ENCODE measurements at regions not wholly inside any gene's neighbourhood (a gene's known extent, or its start where the extent isn't known, plus 50 kb on each side); places are given as distances from the start of the nearest gene placed in this dataset.
A peak's percentile ranks its signal among the peaks of the same experiment; 100 is the strongest.

GRCh38 chr1:239805851-239806772 lies 285.6 kb upstream of the FMN2 start:
- H3K4ac ChIP-seq (ENCODE audit: low read depth, low read length): no peak overlapping the region
- H4K12ac ChIP-seq (ENCODE audit: low read depth, low read length): no peak overlapping the region
- H3K23ac ChIP-seq (ENCODE audit: low read length): no peak overlapping the region
- no peaks in the 10 kb centered on the region for H3K36me3 ChIP-seq (ENCODE audit: control insufficient read depth in 1 of 2, insufficient read depth in 2 of 2, low read length in 2 of 2)
- no peak overlapping the region for H3K18ac ChIP-seq (ENCODE audit: low read length)
- H4K8ac ChIP-seq (ENCODE audit: low read depth, low read length): no peak overlapping the region
- H3K79me2 ChIP-seq (ENCODE audit: control insufficient read depth, insufficient read depth, low read length, poor library complexity): no peaks in the 10 kb centered on the region
- no peak overlapping the region for H2BK5ac ChIP-seq (ENCODE audit: low read depth, low read length, poor library complexity)
- H3K9ac ChIP-seq (ENCODE audit: low read length): no peak overlapping the region
- peaks cover 7 to 13% of the 10 kb centered on the region in 2 experiments for H3K4me1 ChIP-seq (ENCODE audit: control insufficient read depth in 1 of 2, insufficient read depth in 2 of 2, low read length in 2 of 2)
- H2AK5ac ChIP-seq (ENCODE audit: low read length): no peak overlapping the region
- H2BK120ac ChIP-seq (ENCODE audit: insufficient read depth, low read length, poor library complexity): no peak overlapping the region
- H3K4me3 ChIP-seq (ENCODE audit: low read depth, low read length): no peak overlapping the region
- DNase-seq: no peak
- H4K91ac ChIP-seq (ENCODE audit: low read depth, low read length): no peak overlapping the region
- H2AFZ ChIP-seq (ENCODE audit: insufficient read depth, low read length, poor library complexity): no peak overlapping the region
- H2BK12ac ChIP-seq (ENCODE audit: low read length): no peak overlapping the region
- H3K79me1 ChIP-seq (ENCODE audit: low read length): no peaks in the 10 kb centered on the region
- H3K27me3 ChIP-seq (ENCODE audit: insufficient read depth, low read length): no peaks in the 10 kb centered on the region
- H3K9me3 ChIP-seq (ENCODE audit: insufficient read depth, low read depth, low read length): no peaks in the 10 kb centered on the region
- H3K4me2 ChIP-seq (ENCODE audit: low read length): no peak overlapping the region
- WGBS (ENCODE audit: extremely low coverage, insufficient coverage, insufficient read length): no CpG with 5 or more reads among the region's 10 CpGs
- H3K27ac ChIP-seq (ENCODE audit: low read depth, low read length): no peak overlapping the region
- no peak overlapping the region for H3K14ac ChIP-seq (ENCODE audit: low read length)

- Histone ChIP-seq H4K91ac (ENCODE audit: low read depth, low read length) (no peak overlapping the region), H2BK5ac (ENCODE audit: low read depth, low read length, poor library complexity) (no peak overlapping the region), H2AK5ac (ENCODE audit: low read length) (no peak overlapping the region), H3K4me3 (ENCODE audit: low read depth, low read length) (no peak overlapping the region), H3K9me3 (ENCODE audit: insufficient read depth, low read depth, low read length) (no peaks in the 10 kb centered on the region), H3K4ac (ENCODE audit: low read depth, low read length) (no peak overlapping the region), H4K12ac (ENCODE audit: low read depth, low read length) (no peak overlapping the region), H3K79me2 (ENCODE audit: control insufficient read depth, insufficient read depth, low read length, poor library complexity) (no peaks in the 10 kb centered on the region), H3K27ac (ENCODE audit: low read depth, low read length) (no peak overlapping the region), H3K36me3 (ENCODE audit: control insufficient read depth in 1 of 2, insufficient read depth in 2 of 2, low read length in 2 of 2) (no peaks in the 10 kb centered on the region), H2BK12ac (ENCODE audit: low read length) (no peak overlapping the region), H4K8ac (ENCODE audit: low read depth, low read length) (no peak overlapping the region), H2AFZ (ENCODE audit: insufficient read depth, low read length, poor library complexity) (no peak overlapping the region), H3K4me1 (ENCODE audit: control insufficient read depth in 1 of 2, insufficient read depth in 2 of 2, low read length in 2 of 2) (peaks cover 7 to 13% of the 10 kb centered on the region in 2 experiments), H3K14ac (ENCODE audit: low read length) (no peak overlapping the region), H3K23ac (ENCODE audit: low read length) (no peak overlapping the region), H3K27me3 (ENCODE audit: insufficient read depth, low read length) (no peaks in the 10 kb centered on the region), H3K18ac (ENCODE audit: low read length) (no peak overlapping the region), H3K4me2 (ENCODE audit: low read length) (no peak overlapping the region), H2BK120ac (ENCODE audit: insufficient read depth, low read length, poor library complexity) (no peak overlapping the region), H3K9ac (ENCODE audit: low read length) (no peak overlapping the region), H3K79me1 (ENCODE audit: low read length) (no peaks in the 10 kb centered on the region)
- WGBS (ENCODE audit: extremely low coverage, insufficient coverage, insufficient read length): no CpG with 5 or more reads among the region's 2 CpGs
- DNase-seq: no peak
Measured at GRCh38 chr1:239806897-239807296, 284.8 kb upstream of the FMN2 start.

- no peak overlapping the region for H4K91ac ChIP-seq (ENCODE audit: low read depth, low read length)
- no peak overlapping the region for H4K8ac ChIP-seq (ENCODE audit: low read depth, low read length)
- H3K36me3 ChIP-seq (ENCODE audit: control insufficient read depth in 1 of 2, insufficient read depth in 2 of 2, low read length in 2 of 2): no peaks in the 10 kb centered on the region
- H2BK120ac ChIP-seq (ENCODE audit: insufficient read depth, low read length, poor library complexity): no peak overlapping the region
- H3K4me2 ChIP-seq (ENCODE audit: low read length): no peak overlapping the region
- H3K18ac ChIP-seq (ENCODE audit: low read length): no peak overlapping the region
- H3K4ac ChIP-seq (ENCODE audit: low read depth, low read length): no peak overlapping the region
- no peaks in the 10 kb centered on the region for H3K79me2 ChIP-seq (ENCODE audit: control insufficient read depth, insufficient read depth, low read length, poor library complexity)
- H3K14ac ChIP-seq (ENCODE audit: low read length): no peak overlapping the region
- no peak overlapping the region for H3K23ac ChIP-seq (ENCODE audit: low read length)
- no peak overlapping the region for H2BK5ac ChIP-seq (ENCODE audit: low read depth, low read length, poor library complexity)
- no peak for DNase-seq
- H2AK5ac ChIP-seq (ENCODE audit: low read length): no peak overlapping the region
- no peaks in the 10 kb centered on the region for H3K9me3 ChIP-seq (ENCODE audit: insufficient read depth, low read depth, low read length)
- H2BK12ac ChIP-seq (ENCODE audit: low read length): no peak overlapping the region
- no peak overlapping the region for H4K12ac ChIP-seq (ENCODE audit: low read depth, low read length)
- H3K4me3 ChIP-seq (ENCODE audit: low read depth, low read length): no peak overlapping the region
- H3K4me1 ChIP-seq (ENCODE audit: control insufficient read depth in 1 of 2, insufficient read depth in 2 of 2, low read length in 2 of 2): peaks cover 7 to 13% of the 10 kb centered on the region in 2 experiments
- no peak overlapping the region for H3K9ac ChIP-seq (ENCODE audit: low read length)
- no peak overlapping the region for H3K27ac ChIP-seq (ENCODE audit: low read depth, low read length)
- no peaks in the 10 kb centered on the region for H3K27me3 ChIP-seq (ENCODE audit: insufficient read depth, low read length)
- no peaks in the 10 kb centered on the region for H3K79me1 ChIP-seq (ENCODE audit: low read length)
- no peak overlapping the region for H2AFZ ChIP-seq (ENCODE audit: insufficient read depth, low read length, poor library complexity)
Measured at GRCh38 chr1:239807361-239807760, 284.3 kb upstream of the FMN2 start.

GRCh38 chr1:239810061-239810481 lies 281.6 kb upstream of the FMN2 start:
- no peaks in the 10 kb centered on the region for H3K36me3 ChIP-seq (ENCODE audit: control insufficient read depth in 1 of 2, insufficient read depth in 2 of 2, low read length in 2 of 2)
- H3K4me2 ChIP-seq (ENCODE audit: low read length): peak overlapping the region; percentile 9
- no peaks in the 10 kb centered on the region for H3K9me3 ChIP-seq (ENCODE audit: insufficient read depth, low read depth, low read length)
- H3K4me1 ChIP-seq (ENCODE audit: control insufficient read depth in 1 of 2, insufficient read depth in 2 of 2, low read length in 2 of 2): peaks cover 4 to 7% of the 10 kb centered on the region in 2 experiments
- no peak overlapping the region for H3K23ac ChIP-seq (ENCODE audit: low read length)
- H3K4me3 ChIP-seq (ENCODE audit: low read depth, low read length): no peak overlapping the region
- H3K27ac ChIP-seq (ENCODE audit: low read depth, low read length): no peak overlapping the region
- H4K8ac ChIP-seq (ENCODE audit: low read depth, low read length): no peak overlapping the region
- no peak overlapping the region for H2BK5ac ChIP-seq (ENCODE audit: low read depth, low read length, poor library complexity)
- WGBS (ENCODE audit: extremely low coverage, insufficient coverage, insufficient read length): no CpG with 5 or more reads among the region's 8 CpGs
- H3K79me1 ChIP-seq (ENCODE audit: low read length): no peaks in the 10 kb centered on the region
- no peak overlapping the region for H4K12ac ChIP-seq (ENCODE audit: low read depth, low read length)
- H4K91ac ChIP-seq (ENCODE audit: low read depth, low read length): no peak overlapping the region
- H2AFZ ChIP-seq (ENCODE audit: insufficient read depth, low read length, poor library complexity): no peak overlapping the region
- peak; percentile 42 to 66 for DNase-seq
- H3K4ac ChIP-seq (ENCODE audit: low read depth, low read length): no peak overlapping the region
- H3K18ac ChIP-seq (ENCODE audit: low read length): no peak overlapping the region
- H3K14ac ChIP-seq (ENCODE audit: low read length): no peak overlapping the region
- H3K79me2 ChIP-seq (ENCODE audit: control insufficient read depth, insufficient read depth, low read length, poor library complexity): no peaks in the 10 kb centered on the region
- H3K9ac ChIP-seq (ENCODE audit: low read length): no peak overlapping the region
- H3K27me3 ChIP-seq (ENCODE audit: insufficient read depth, low read length): no peaks in the 10 kb centered on the region
- no peak overlapping the region for H2AK5ac ChIP-seq (ENCODE audit: low read length)
- H2BK120ac ChIP-seq (ENCODE audit: insufficient read depth, low read length, poor library complexity): no peak overlapping the region
- H2BK12ac ChIP-seq (ENCODE audit: low read length): no peak overlapping the region

Data from trophoblast cell (in vitro differentiated cells and primary cell).